Smooth muscle cell (in vitro differentiated cells): ENCODE measurements at regions not wholly inside any gene's neighbourhood (a gene's known extent, or its start where the extent isn't known, plus 50 kb on each side); places are given as distances from the start of the nearest gene placed in this dataset.

Source experiments
- DNase-seq: peaks from one replicate; lab custom pipeline; 2025; ENCODE audit not compliant: unreplicated experiment; lab: John Stamatoyannopoulos, UW
- H2AFZ ChIP-seq: fragments of 200-600 bp; sonication (generic); 2 replicates; pipeline ENCODE4 v1.6.0; 2016; ENCODE audit warnings: antibody characterized with exemption, low read depth, mild to moderate bottlenecking
- H3F3A ChIP-seq: fragments of 200-600 bp; sonication (generic); 2 replicates; pipeline ENCODE4 v1.6.0; 2017; ENCODE audit warnings: antibody characterized with exemption, low read depth
- H3K27ac ChIP-seq: fragments of 200-600 bp; sonication (generic); 2 replicates; pipeline ENCODE4 v1.5.1; 2016; ENCODE audit warnings: low read depth, mild to moderate bottlenecking
- H3K27me3 ChIP-seq: fragments of 200-600 bp; sonication (generic); 2 replicates; pipeline ENCODE4 v1.6.1; 2016; ENCODE audit warnings: low read depth, mild to moderate bottlenecking
- H3K36me3 ChIP-seq: fragments of 200-600 bp; sonication (generic); 2 replicates; pipeline ENCODE4 v1.5.1; 2016; ENCODE audit warnings: low read depth
- H3K4me1 ChIP-seq: fragments of 200-600 bp; sonication (generic); 2 replicates; pipeline ENCODE4 v1.5.1; 2016; ENCODE audit warnings: low read depth
- H3K4me2 ChIP-seq: fragments of 200-600 bp; sonication (generic); 2 replicates; pipeline ENCODE4 v1.6.0; 2016; ENCODE audit warnings: mild to moderate bottlenecking
- H3K4me3 ChIP-seq: fragments of 200-600 bp; sonication (generic); 2 replicates; pipeline ENCODE4 v1.5.1; 2016; ENCODE audit warnings: mild to moderate bottlenecking
- H3K79me2 ChIP-seq: fragments of 200-600 bp; sonication (generic); 2 replicates; pipeline ENCODE4 v1.6.0; 2016; ENCODE audit warnings: low read depth, mild to moderate bottlenecking
- H3K9ac ChIP-seq: fragments of 200-600 bp; sonication (generic); 2 replicates; pipeline ENCODE4 v1.6.0; 2016; ENCODE audit warnings: low read depth
- H3K9me3 ChIP-seq: fragments of 200-600 bp; sonication (generic); replicated peaks from 2 replicates; pipeline ENCODE4 v1.5.1; 2016; ENCODE audit warnings: low read depth
- H4K20me1 ChIP-seq: fragments of 200-600 bp; sonication (generic); 2 replicates; pipeline ENCODE4 v1.6.0; 2016; ENCODE audit warnings: low read depth
- CTCF ChIP-seq: fragments of 200-600 bp; sonication (generic); IDR thresholded peaks from 2 replicates; pipeline ENCODE4 v1.5.1; 2017; ENCODE audit warnings: borderline replicate concordance, mild to moderate bottlenecking, antibody characterized with exemption; ENCODE audit not compliant: insufficient read depth, poor library complexity, severe bottlenecking
- WGBS: methylation state at CpG from one replicate; pipeline ENCODE4 v1.1.7; 2016; ENCODE audit warnings: low lambda C conversion rate; 5-methylcytosine and 5-hydroxymethylcytosine counted together

- Histone ChIP-seq H3K4me1 (no peaks in the 10 kb centered on the region), H3K79me2 (no peaks in the 10 kb centered on the region), H3K9me3 (no peaks in the 10 kb centered on the region), H3K36me3 (no peaks in the 10 kb centered on the region), H3K27me3 (no peaks in the 10 kb centered on the region), H3K27ac (no peak overlapping the region), H2AFZ (no peak overlapping the region), H3F3A (no peaks in the 10 kb centered on the region), H3K9ac (no peak overlapping the region), H3K4me2 (no peak overlapping the region), H3K4me3 (no peak overlapping the region), H4K20me1 (no peaks in the 10 kb centered on the region)
- DNase-seq = no peak
- 82% methylated on average over 6 of the region's 6 CpGs for WGBS
- TF ChIP-seq CTCF = no peak
Measured at GRCh38 chr1:244173769-244174168, 122.7 kb downstream of the ZBTB18 start.

- Histone ChIP-seq H3K27ac (no peak overlapping the region), H3K4me2 (no peak overlapping the region), H3K79me2 (no peaks in the 10 kb centered on the region), H3K4me3 (no peak overlapping the region), H3F3A (no peaks in the 10 kb centered on the region), H4K20me1 (no peaks in the 10 kb centered on the region), H2AFZ (no peak overlapping the region), H3K4me1 (no peaks in the 10 kb centered on the region), H3K9me3 (no peaks in the 10 kb centered on the region), H3K9ac (no peak overlapping the region), H3K36me3 (no peaks in the 10 kb centered on the region), H3K27me3 (no peaks in the 10 kb centered on the region)
- TF ChIP-seq CTCF = no peak
- WGBS = 44% methylated on average over 3 of the region's 3 CpGs
- DNase-seq = no peak
Measured at GRCh38 chr1:244174922-244175521, 123.9 kb downstream of the ZBTB18 start.

DNA sequence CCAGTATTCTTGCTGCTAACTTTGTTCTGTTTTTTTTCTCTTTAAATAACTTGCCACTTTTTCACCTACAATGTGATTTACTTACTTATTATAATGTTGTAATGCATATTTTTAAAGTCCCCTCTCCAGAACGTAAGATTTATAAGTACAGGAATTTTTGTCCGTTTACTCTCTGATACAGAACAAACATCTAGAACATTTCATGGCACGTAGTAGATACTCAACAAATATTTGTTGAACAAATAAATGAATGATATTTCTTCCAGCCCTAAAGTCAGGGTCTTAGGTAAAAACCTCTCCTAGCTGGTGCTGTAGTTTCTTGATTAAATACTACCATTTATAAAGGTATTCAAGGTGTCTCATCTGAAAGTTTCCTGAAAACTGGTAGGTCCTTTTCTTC, 125.1 kb downstream of the ZBTB18 start:
- Histone ChIP-seq H3K4me1 (no peaks in the 10 kb centered on the region), H4K20me1 (no peaks in the 10 kb centered on the region), H3K4me3 (no peak overlapping the region), H3F3A (no peaks in the 10 kb centered on the region), H3K27me3 (no peaks in the 10 kb centered on the region), H3K9me3 (no peaks in the 10 kb centered on the region), H3K9ac (no peak overlapping the region), H3K27ac (no peak overlapping the region), H3K36me3 (no peaks in the 10 kb centered on the region), H3K4me2 (no peak overlapping the region), H2AFZ (no peak overlapping the region), H3K79me2 (no peaks in the 10 kb centered on the region)
- WGBS = 97% methylated on average over 3 of the region's 3 CpGs
- DNase-seq = no peak
- TF ChIP-seq CTCF = no peak

DNA sequence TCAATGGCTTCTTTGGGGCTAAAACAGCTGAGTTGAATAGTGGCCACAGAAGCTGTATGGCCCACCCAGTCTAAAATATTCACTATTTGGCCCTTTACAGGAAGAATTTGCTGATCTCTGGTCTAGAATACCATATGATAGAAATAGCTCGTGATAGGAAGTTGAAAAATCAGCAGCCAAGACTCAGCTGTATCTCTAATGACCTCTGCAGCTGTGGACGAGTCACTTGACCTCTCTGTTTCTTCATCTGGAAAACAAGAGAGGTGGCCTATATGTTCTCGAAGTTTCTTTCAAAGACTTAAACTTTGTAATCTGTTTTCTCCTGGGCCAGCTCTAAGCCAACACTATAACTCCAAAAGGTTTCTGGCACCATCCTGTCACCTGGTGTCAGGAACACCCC, 129.2 kb downstream of the ZBTB18 start:
- no peak for DNase-seq
- 91% methylated on average over 3 of the region's 3 CpGs for WGBS
- H3K9ac ChIP-seq = no peak overlapping the region
- H3K4me3 ChIP-seq = no peak overlapping the region
- H3K4me2 ChIP-seq = no peak overlapping the region
- H3K4me1 ChIP-seq = no peaks in the 10 kb centered on the region
- H3F3A ChIP-seq = no peaks in the 10 kb centered on the region
- H4K20me1 ChIP-seq = no peaks in the 10 kb centered on the region
- no peak overlapping the region for H2AFZ ChIP-seq
- H3K36me3 ChIP-seq = no peaks in the 10 kb centered on the region
- TF ChIP-seq CTCF = no peak
- H3K27ac ChIP-seq = no peak overlapping the region
- H3K9me3 ChIP-seq = no peaks in the 10 kb centered on the region
- H3K27me3 ChIP-seq = no peaks in the 10 kb centered on the region
- H3K79me2 ChIP-seq = no peaks in the 10 kb centered on the region
